ENCODE measurements at regions not wholly inside any gene's neighbourhood (a gene's known extent, or its start where the extent isn't known, plus 50 kb on each side); places are given as distances from the start of the nearest gene placed in this dataset.

DNA sequence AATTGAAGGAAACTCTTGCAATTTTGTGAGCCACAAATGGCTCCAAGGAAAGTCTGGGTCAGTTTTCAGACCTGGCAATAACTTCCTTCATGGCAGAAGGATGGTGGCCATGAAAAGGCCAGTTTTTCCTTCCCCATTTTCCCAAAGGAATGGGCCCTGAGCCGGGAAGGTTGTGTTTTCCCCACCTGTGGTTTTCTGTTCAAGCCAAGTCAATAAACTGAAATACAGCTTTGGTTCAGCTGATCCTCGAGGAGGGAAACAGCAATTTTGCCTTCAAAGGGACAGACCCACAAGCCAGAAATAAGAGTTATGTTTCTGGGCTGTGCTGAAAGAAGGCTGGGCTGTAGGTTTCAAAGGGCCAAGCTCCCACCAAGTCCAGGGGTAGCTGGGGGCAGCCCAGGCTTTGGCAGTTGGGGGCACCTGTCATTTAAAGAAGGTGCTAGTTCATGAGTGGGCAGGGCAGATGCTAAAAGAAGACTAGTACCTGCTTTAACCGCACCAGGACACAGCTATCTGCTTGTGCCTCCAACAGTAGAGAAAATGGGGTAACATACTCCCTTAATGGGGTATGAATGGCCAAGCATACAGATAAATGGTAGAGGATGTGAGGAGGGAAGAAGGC, 97.0 kb downstream of the TTC32 start:
- H3K27me3 Mint-ChIP-seq = peaks cover 15 to 44% of the 10 kb centered on the region in 2 donors
- no peak overlapping the region for H3K4me3 Mint-ChIP-seq
- no peak for DNase-seq
- H3K27ac Mint-ChIP-seq = no peak overlapping the region
- H3K9me3 Mint-ChIP-seq = no peaks in the 10 kb centered on the region
- H3K36me3 Mint-ChIP-seq (ENCODE audit: insufficient read depth) = no peaks in the 10 kb centered on the region
- no peaks in the 10 kb centered on the region for H3K4me1 Mint-ChIP-seq (ENCODE audit: low read depth in 2 of 2)
- ATAC-seq (replicated peaks) = no peak

DNA sequence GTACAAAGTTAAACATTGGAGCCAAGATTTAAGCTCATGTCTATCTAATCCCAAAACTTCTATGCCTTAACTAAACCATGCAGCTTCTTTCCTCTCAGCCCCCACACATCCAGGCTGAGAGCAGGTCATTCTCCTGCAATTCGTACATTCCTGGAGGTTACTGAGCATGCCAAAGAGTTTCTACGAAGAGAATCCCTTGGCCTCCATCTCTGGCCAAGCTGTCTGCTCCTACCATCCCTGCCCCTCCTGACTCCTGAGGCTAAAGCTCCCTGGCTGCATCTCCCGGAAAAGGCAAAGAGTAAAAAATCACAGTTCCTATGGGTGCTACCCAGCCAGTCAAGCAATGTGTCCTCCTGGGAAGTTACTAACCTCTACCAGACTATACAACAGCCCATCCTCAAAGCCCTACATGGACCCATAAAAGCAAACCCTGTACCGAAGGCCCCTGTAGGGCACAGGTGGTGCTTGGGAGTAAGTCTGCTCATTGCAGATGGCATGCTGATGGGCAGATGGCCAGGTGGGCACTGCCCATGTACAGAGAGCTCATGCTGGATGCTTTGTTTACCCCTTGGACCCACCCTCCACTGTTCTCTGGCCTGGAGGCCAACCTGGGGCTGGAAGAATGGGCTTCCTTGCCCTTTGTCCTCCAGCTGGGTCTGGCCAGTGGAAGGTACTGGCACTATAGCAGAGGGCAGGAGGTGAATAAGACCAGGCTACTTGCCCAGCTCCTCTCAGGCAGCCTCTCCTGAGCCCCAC, 99.5 kb downstream of the TTC32 start:
- no peak for DNase-seq
- Mint-ChIP-seq H3K4me3 (no peak overlapping the region), H3K27me3 (peaks cover 15 to 59% of the 10 kb centered on the region in 2 donors), H3K9me3 (no peaks in the 10 kb centered on the region), H3K27ac (no peak overlapping the region), H3K4me1 (ENCODE audit: low read depth in 2 of 2) (no peaks in the 10 kb centered on the region), H3K36me3 (ENCODE audit: insufficient read depth) (no peaks in the 10 kb centered on the region)
- ATAC-seq (replicated peaks) = no peak

DNA sequence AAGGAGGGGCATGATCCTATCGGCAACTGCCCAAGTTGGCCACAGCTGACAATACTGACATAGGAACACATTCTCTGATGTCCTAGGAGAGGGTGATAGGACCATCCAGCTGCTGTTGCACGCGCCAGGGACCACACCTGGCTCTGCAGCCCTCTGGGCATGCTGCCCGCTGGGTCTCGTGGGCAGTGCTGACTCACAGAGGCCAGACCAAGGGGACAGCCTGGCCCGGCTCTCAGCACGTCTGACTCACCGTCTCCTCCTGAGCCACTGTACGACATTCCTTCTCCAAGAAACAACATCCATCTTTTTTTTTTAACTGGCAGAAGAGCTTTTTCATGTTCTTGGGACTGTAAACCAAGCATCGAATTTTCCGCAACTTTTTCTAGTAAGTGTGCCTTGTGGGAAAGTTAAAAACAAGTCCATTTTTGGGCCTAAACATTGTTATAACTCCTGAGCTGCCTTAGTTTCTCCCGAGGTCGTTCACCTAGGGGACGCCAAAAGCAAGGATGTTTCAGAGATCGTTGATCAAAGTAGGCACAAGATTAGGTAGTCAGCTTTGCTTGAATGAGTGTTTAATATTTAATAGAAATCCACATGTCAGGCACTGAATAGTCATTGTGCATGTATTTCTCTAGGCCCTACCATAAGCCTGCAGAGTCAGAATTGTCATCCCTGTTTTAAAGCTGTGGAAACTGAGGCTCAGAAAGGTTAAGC, 100.3 kb downstream of the TTC32 start:
- H3K36me3 Mint-ChIP-seq (ENCODE audit: insufficient read depth) = no peaks in the 10 kb centered on the region
- no peaks in the 10 kb centered on the region for H3K4me1 Mint-ChIP-seq (ENCODE audit: low read depth in 2 of 2)
- no peaks in the 10 kb centered on the region for H3K9me3 Mint-ChIP-seq
- peaks cover 15 to 51% of the 10 kb centered on the region in 2 donors for H3K27me3 Mint-ChIP-seq
- no peak overlapping the region for H3K27ac Mint-ChIP-seq
- no peak for ATAC-seq (replicated peaks)
- DNase-seq = no peak
- H3K4me3 Mint-ChIP-seq = no peak overlapping the region

DNA sequence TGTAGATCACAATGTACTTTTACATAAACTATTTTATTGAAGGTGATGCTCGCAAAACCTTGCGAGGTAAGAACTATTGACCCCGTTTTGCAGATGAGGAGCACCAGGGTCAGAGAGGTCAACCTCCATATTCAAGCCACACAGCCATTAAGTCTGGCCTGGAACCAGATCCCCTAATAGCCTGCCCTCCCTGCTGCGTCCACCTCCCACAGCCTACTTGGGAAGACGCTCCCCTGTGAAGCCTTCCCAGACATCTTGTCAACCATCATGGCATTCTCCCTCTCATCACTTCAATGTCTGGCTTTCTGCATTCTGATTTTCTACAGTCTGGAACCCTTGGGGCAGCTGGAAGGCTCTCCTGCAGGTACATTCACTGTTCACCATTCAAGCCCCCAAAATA, 101.0 kb downstream of the TTC32 start:
- ATAC-seq (replicated peaks) (no peak), DNase-seq (no peak)
- Mint-ChIP-seq H3K27ac (no peak overlapping the region), H3K9me3 (no peaks in the 10 kb centered on the region), H3K4me3 (no peak overlapping the region), H3K4me1 (ENCODE audit: low read depth in 2 of 2) (no peaks in the 10 kb centered on the region), H3K27me3 (peaks cover 15 to 46% of the 10 kb centered on the region in 2 donors), H3K36me3 (ENCODE audit: insufficient read depth) (no peaks in the 10 kb centered on the region)

DNA sequence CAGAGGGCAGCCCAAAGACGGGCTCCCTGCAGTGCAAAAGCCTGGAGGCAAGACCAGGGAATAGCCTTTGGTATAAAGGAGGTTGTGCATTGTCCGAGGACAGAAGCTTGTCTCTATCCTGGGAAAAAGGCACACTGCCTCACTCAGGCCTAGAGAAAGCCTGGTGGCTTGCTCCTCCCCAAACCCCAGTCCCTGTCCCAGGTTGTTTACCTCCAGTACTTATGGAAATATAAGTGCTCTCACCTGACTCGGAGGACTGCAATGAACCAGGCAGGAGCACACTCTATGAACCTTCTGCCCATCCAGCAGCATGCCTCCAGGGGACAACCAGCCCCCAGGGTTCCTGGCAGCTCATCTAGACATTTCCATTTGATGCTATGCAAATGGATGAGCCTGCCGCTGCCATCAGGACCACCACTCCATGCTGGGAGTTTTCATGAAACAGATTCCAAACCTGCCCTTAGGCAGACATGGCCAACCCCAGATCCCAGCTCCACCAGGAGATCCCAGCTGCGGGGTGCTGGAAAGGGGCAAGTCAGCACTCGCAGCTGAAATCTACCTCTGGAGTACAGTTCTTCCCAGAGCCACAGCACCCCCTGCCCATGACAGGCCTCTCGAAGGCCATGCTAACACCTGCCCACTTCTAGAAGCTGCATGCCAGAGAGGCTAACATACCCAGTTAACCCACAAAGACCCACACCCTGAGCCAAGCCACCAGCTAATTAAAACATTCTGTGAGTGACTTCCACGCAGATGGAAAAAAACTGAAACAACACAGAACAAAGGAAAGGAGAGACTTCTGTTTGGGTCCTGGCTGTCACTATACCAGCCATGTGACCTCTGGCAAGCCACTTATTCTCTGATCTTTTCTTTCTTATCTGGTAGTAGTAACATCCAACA, 101.7 kb downstream of the TTC32 start:
- H3K27ac Mint-ChIP-seq = no peak overlapping the region

DNA sequence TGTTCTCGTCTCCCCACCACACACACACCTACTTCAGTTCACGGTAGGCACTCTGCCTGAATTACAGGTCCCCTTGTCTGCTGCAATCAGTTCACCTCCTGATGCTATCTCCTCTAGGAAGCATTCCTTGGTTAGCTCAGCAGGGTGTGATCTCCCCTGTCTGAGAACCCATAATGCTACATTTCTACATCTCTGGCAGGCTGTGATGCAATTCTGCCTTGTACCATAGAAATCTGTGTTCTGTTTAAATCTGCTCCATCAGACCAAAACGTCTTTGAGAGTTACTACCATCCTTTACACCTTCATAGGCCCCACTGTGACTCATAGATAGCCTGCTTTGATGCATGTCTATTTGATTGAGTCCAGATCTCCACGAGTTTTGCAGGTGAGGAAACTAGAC, 103.9 kb downstream of the TTC32 start:
- DNase-seq (no peak), ATAC-seq (replicated peaks) (no peak)
- Mint-ChIP-seq H3K4me3 (no peak overlapping the region), H3K27me3 (peaks cover 13 to 48% of the 10 kb centered on the region in 2 donors), H3K4me1 (ENCODE audit: low read depth in 2 of 2) (no peaks in the 10 kb centered on the region), H3K36me3 (ENCODE audit: insufficient read depth) (no peaks in the 10 kb centered on the region), H3K27ac (no peak overlapping the region), H3K9me3 (no peaks in the 10 kb centered on the region)

More for the DNA sequence above, 101.7 kb downstream of the TTC32 start:
- Mint-ChIP-seq H3K9me3 (no peaks in the 10 kb centered on the region), H3K36me3 (ENCODE audit: insufficient read depth) (no peaks in the 10 kb centered on the region), H3K4me3 (no peak overlapping the region), H3K4me1 (ENCODE audit: low read depth in 2 of 2) (no peaks in the 10 kb centered on the region), H3K27me3 (peaks cover 15 to 44% of the 10 kb centered on the region in 2 donors)
- no peak for ATAC-seq (replicated peaks)
- DNase-seq = no peak

DNA sequence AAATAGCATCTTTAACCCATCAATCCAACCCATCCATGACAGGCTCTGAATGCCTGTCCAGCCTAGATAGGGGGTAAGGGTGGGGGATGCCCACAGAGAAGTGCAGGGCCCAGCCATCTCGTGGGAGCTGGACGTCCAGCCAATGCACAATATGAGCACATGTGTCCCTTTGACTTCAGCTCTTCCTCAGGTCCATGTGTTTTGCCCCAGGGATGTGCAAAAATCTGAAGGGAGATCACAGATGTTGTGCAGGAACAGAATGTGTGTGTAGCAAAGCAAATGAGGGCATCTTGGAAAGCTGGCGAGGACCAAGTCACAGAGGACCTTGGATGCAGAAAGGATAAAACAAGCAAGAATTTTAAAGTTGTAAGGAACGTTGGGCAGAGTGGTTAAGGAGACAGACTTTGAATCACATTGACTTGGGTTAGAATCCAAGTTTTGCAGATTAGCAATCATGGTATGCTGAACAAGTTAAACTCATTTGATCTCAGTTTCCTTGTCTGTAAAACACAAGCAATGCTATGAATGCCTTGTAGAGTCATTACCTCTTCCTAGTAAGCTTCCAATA, 104.5 kb downstream of the TTC32 start:
- Mint-ChIP-seq H3K27ac (no peak overlapping the region), H3K36me3 (ENCODE audit: insufficient read depth) (no peaks in the 10 kb centered on the region), H3K4me3 (no peak overlapping the region), H3K27me3 (peaks cover 17 to 48% of the 10 kb centered on the region in 2 donors), H3K9me3 (no peaks in the 10 kb centered on the region), H3K4me1 (ENCODE audit: low read depth in 2 of 2) (no peaks in the 10 kb centered on the region)
- DNase-seq (no peak), ATAC-seq (replicated peaks) (no peak)

DNA sequence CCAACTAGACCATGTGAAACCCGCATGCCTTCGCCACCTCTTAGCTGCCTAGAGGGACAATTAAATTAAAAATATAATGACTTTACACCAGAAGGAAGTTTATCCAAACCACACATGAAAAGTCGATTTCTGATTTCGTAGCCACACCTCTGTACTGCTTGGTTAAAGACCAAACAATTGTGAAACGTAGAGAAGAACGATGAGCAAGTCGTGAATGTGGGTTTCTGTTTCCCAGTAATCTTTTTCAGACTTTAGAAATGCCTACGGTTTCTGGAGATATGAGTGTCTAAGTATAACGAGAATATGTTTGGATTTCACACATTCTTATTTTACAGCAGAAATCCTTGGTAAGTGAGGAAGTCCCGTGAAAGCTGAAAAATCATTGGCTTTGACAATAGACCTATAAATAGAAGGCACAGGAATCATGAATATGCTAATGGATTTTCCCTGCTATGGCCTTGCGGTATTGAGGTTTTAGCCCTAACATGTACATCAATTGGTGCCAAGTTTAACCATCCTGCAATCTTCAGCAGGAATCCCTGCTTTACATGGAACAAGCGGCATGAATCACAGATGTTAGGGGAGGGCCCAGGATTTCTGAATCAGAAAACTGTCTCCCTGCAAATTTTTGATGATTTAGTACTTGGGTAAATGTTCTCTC, 105.6 kb downstream of the TTC32 start:
- Mint-ChIP-seq H3K4me3 (no peak overlapping the region), H3K9me3 (no peaks in the 10 kb centered on the region), H3K4me1 (ENCODE audit: low read depth in 2 of 2) (no peaks in the 10 kb centered on the region), H3K36me3 (ENCODE audit: insufficient read depth) (no peaks in the 10 kb centered on the region), H3K27ac (no peak overlapping the region), H3K27me3 (peaks cover 24 to 44% of the 10 kb centered on the region in 2 donors)
- ATAC-seq (replicated peaks) (no peak), DNase-seq (no peak)

DNA sequence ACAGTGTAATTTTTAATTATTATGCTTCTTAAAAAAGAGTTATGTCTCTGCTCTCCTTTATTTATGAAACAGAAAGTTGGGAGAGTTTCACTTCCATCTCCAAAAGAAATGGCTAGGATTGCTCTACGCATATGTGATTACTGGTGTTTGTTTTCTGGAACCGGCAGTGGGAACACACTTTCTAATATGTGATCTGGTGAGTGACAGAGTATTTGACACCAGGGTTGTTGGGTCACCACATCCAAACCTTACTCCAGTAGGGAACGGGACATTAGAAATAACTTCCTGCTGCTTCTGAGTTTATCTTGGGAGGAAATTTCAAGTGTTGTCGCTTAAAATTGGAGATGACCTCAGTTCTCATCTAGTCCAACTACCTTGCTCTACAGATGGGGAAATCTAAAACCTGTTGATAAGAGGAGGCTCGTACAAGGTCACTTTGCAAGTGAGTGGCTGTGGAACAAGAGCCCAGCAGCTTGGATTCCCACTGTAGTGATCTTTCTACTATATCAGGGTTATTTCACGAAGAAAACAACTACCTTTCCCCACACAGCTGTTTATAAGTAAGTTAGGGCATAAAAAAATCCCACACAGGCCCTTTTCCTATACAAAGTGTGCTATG, 108.5 kb downstream of the TTC32 start:
- Mint-ChIP-seq H3K4me3 (no peak overlapping the region), H3K9me3 (no peaks in the 10 kb centered on the region), H3K27me3 (peaks cover 25 to 39% of the 10 kb centered on the region in 2 donors), H3K4me1 (ENCODE audit: low read depth in 2 of 2) (no peaks in the 10 kb centered on the region), H3K36me3 (ENCODE audit: insufficient read depth) (no peaks in the 10 kb centered on the region), H3K27ac (no peak overlapping the region)
- ATAC-seq (replicated peaks) = no peak
- no peak for DNase-seq

DNA sequence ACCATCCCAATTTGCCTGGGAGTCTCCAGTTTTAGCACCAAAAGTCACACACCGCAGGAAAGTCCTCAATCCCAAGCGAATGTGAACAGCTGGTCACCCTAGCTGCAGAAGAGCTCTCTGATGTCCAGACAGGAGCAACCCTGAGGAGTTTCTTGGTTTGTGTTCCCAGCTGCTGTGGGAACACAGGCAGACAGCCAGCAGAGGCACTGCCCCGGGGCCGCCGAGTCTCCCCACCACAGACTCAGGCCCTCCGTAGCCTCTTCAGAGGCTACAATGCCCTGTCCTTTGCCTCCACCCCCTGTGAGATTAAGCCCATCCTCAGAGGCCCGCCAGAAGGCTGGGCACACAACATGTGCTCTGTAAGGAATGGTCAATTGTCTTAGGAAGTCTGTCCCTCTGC, 111.5 kb downstream of the TTC32 start:
- Mint-ChIP-seq H3K27ac (no peak overlapping the region), H3K27me3 (peaks cover 21 to 58% of the 10 kb centered on the region in 2 donors), H3K4me3 (no peak overlapping the region), H3K4me1 (ENCODE audit: low read depth in 2 of 2) (no peaks in the 10 kb centered on the region), H3K9me3 (no peaks in the 10 kb centered on the region), H3K36me3 (ENCODE audit: insufficient read depth) (peaks cover 3% of the 10 kb centered on the region)
- ATAC-seq (replicated peaks) = no peak
- DNase-seq = no peak

DNA sequence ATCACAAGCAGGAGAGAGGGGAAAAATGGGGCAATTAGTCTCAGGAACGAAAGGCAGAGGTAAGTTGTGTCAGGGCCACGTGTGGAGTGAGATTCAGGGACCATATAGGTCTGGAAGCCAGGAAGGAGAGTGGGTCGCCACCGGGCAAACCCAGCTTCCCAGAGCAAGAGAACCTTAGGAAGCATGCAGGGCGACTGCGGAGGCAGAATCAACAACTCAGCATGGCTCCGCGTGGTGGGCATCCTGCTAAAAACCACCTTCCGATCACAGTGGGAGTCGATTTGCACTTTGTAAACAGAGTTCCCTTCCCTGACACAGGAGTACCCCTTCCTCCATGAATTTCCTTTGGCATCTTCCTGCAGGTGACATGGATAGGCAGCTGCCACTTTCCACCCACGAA, 114.6 kb downstream of the TTC32 start:
- no peak overlapping the region for H3K4me3 Mint-ChIP-seq
- H3K4me1 Mint-ChIP-seq (ENCODE audit: low read depth in 2 of 2) = no peaks in the 10 kb centered on the region
- peaks cover 0 to 2% of the 10 kb centered on the region in 2 donors for H3K9me3 Mint-ChIP-seq
- no peak overlapping the region for H3K27ac Mint-ChIP-seq
- ATAC-seq (replicated peaks) (no peak), DNase-seq (no peak)
- H3K36me3 Mint-ChIP-seq (ENCODE audit: insufficient read depth) = peaks cover 3% of the 10 kb centered on the region
- H3K27me3 Mint-ChIP-seq = peaks cover 15 to 63% of the 10 kb centered on the region in 2 donors

DNA sequence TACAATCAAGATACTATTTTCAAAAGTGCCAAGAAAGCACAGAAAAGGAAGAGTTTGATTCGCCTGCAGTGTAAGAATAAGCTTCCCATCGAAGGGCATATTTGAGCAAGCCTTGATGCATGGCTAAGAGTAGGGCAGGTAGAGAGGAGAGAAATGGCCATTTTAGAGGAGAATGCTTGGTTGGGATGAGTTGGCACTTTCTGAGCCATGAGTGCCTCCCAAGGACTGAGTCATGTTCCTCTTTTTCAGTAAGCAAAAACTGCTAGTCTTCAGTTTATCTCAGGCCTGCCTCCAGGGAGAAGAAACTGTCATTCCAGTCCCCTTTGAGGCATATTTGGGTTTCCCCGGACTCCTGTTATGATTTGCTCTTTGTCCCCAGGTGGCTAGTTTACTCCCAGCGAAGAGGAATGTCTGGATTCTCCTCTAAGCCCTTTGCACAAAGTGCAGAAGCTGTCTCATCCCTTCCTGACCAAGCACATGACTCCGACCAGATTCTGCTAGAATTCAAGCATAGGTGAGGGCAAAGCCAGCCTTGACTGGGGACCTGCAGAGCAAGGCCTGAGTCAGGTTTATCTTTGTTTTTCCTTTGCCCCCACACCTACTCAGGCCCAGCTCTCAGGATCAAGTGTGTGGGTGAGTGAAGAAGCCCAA, 115.2 kb downstream of the TTC32 start:
- Mint-ChIP-seq H3K4me1 (ENCODE audit: low read depth in 2 of 2) (no peaks in the 10 kb centered on the region), H3K27ac (no peak overlapping the region), H3K9me3 (peaks cover 0 to 2% of the 10 kb centered on the region in 2 donors), H3K36me3 (ENCODE audit: insufficient read depth) (peaks cover 3% of the 10 kb centered on the region), H3K27me3 (peaks cover 11 to 65% of the 10 kb centered on the region in 2 donors), H3K4me3 (no peak overlapping the region)
- ATAC-seq (replicated peaks) (no peak), DNase-seq (no peak)

Measured in effector memory CD8-positive, alpha-beta T cell (primary cell).